GDM1 (cell line): ENCODE measurements at regions not wholly inside any gene's neighbourhood (a gene's known extent, or its start where the extent isn't known, plus 50 kb on each side); places are given as distances from the start of the nearest gene placed in this dataset.

Experiments
- DNase-seq: peaks from one replicate; lab custom pipeline; 2025; lab: John Stamatoyannopoulos, UW

GRCh38 chr4:43987331-43987944 lies 461.2 kb downstream of the KCTD8 start:
- no peak for DNase-seq

- no peak for DNase-seq
Observed at GRCh38 chr4:43990551-43990950, 458.1 kb downstream of the KCTD8 start.

- no peak for DNase-seq
Observed at GRCh38 chr4:43990963-43991362, 457.6 kb downstream of the KCTD8 start.

DNA sequence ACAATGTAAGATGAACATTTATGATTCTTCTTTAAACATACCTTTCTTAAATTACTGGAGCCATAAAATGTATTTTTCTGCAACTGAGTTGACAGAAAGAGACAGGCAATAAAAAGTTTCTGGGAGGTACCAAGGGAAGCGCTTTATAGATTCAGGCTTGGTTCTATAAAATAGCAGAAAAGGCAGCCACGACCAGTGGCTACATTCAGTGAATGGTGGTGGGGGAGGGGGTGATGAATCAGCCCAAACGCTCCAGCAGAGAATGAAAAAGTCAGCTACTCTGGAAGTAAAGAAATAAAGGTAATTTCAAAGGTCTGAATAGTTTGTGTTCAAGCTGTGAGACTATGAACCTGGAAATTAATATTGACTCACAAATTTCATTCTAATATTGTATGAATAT lies 456.1 kb downstream of the KCTD8 start:
- no peak for DNase-seq

DNA sequence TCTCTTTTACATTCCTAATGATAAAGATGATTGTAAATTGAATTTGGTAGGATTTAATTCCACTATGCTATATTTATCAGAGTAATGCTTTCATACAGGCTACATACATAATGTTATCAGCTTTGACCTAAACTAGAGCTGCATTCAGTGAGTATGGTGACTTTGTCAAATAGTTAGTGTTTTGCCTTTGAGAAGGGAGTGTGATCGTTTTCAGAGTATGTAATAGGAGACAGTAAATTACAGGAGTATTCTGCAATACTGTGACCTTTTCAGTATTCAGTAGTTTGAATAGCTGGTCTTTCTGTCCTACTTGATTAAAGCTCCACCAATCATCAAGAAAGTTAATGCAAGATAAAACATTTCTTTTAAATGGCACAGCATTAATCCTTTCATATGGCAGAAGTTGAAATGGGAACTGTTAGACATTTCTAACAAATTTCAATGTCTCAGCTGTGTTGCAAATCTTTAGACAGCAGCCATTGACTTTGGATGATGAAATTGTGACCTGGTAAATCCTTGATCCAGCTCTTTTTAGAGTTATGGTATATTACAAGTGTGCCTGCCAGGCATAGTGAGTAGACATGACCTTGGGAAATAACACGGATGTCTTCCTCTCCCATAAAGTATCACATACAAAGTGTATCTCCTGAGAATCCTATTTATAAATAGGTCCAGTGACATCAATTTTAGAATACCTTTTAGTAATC lies 455.3 kb downstream of the KCTD8 start:
- DNase-seq = no peak

DNA sequence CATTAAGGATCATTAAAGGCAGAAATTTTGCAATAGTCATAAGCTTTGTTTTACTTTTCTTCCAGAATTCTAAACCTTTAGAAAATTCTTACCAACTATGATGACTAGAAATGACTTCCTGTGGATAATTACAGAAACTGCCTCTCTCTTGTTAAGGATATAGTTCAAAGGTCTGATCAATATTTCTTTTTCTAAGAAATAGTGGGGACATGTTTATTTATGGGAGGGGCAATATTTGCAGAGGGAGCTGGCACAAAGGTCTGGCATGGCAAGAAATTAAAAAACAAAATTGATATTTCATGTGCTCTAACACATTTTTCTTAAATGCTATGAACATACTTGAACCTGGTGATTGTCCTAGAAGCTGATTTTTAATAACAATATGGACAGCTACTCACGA lies 448.9 kb downstream of the KCTD8 start:
- no peak for DNase-seq

GRCh38 chr4:44002368-44002767 lies 446.2 kb downstream of the KCTD8 start:
- no peak for DNase-seq

DNA sequence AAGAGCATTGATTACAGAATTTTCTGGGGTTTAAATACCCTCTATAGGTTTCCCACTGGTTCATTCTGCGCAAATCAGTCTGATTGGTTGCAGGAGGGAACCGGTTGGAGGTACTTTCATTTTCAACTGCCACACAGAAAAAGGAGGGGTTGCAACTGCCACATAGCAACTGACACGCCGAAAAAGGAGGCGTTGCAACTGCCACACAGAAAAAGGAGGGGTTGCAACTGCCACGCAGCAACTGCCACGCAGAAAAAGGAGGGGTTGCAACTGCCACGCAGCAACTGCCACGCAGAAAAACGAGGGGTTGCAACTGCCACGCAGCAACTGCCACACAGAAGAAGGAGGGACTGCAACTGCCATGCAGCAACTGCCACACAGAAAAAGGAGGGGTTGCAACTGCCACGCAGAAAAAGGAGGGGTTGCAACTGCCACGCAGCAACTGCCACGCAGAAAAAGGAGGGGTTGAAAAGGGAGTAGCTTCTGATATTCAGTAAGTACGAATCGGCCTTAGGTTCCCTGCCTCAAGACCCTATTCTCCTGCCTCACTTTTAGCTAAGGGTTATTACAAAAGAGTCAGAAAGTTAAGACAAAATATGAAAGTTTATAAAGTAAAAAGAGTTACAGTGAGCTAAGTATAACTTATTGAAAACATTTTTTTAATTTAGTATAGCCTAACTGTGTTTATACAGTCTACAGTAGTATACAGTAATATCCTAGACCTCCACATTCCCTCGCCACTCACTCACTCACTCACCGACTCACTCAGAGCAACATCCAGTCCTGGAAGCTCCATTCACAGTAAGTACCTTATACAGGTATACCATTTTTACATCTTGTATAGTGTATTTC lies 431.8 kb downstream of the KCTD8 start:
- no peak for DNase-seq

DNA sequence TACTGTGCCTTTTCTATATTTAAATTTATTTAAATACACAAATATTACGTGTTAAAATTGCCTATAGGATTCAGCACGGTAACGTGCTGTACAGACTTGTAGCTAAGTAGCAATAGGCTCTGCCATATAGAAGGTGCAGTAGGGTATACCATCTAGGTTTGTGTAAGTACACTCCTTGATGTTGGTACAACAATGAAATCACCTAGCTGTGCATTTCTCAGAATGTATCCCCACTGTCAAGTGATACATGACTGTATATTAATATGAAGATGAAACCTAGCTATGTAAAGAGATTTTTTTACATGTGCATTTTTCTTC lies 431.2 kb downstream of the KCTD8 start:
- no peak for DNase-seq

- DNase-seq = no peak
Observed at GRCh38 chr4:44019721-44020120, 428.9 kb downstream of the KCTD8 start.

DNA sequence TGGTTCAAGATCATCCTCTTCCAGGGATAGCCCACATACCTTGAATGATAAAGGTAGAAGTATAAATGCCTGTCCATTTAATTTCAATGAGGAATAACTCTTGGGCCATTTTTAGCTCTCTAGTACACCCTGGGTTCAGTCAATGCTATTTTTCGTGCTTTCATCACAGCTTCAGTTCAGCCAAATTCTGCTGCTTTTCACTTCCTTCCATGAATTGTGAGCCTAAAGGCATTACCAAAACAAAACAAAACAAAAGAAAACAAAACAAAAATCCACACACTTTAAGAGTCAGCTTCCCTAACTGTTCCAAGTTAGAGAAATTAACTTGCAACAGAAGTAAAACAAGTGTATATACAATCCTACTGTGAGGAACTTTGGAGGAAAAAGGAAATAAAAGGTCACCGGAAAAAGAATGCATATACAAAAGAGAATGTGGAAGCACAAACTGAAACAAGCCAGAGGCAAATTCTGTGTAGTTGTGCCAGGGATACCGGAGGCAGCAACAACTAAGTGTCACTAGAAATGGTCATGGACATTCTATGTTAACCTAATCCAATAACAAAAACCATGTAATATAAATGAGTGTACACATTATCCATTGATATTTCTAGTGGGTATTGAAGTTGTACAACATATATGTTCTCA lies 423.1 kb downstream of the KCTD8 start:
- no peak for DNase-seq

DNA sequence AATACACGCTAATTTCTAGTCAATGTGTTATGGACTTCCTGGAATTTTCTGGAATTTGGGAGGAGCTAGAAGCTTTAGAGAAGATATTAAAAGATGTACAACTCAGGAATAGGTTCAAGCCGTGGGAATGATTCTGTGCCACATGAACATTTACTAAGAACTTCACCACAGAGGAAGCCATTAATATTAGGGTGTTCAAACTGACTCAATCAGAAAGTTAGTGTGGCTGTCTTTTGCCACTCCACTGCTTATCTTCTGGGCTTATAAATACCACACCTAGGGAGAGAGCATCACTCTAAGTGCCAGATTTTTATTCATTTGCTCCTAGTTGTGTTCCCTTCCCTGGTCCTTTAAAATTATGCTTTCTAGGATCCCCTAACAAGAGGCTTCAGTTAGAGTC lies 409.8 kb downstream of the KCTD8 start:
- DNase-seq = no peak

- no peak for DNase-seq
Observed at GRCh38 chr4:44046491-44046890, 402.1 kb downstream of the KCTD8 start.

GRCh38 chr4:44056721-44057151 lies 391.9 kb downstream of the KCTD8 start:
- no peak for DNase-seq

DNA sequence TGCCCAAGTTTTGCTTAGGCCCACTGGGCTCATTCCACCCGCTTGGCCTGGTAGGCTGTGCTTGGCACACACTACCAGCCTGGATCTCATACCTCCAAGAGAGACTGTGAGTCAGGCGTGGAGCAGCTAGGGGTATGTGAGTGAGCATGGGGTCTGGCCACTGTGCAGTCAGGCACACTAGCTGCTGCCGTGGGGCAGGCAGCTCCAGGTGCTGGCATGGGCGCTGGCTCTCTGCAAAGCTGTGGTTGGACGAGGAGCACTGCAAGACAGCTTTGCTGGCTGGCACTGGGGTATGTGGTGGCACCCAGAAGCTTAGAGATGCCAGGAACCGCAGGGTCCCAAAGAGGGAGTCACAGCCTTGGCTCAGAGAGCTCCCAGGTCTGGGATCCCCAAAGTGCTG lies 377.8 kb downstream of the KCTD8 start:
- no peak for DNase-seq

DNA sequence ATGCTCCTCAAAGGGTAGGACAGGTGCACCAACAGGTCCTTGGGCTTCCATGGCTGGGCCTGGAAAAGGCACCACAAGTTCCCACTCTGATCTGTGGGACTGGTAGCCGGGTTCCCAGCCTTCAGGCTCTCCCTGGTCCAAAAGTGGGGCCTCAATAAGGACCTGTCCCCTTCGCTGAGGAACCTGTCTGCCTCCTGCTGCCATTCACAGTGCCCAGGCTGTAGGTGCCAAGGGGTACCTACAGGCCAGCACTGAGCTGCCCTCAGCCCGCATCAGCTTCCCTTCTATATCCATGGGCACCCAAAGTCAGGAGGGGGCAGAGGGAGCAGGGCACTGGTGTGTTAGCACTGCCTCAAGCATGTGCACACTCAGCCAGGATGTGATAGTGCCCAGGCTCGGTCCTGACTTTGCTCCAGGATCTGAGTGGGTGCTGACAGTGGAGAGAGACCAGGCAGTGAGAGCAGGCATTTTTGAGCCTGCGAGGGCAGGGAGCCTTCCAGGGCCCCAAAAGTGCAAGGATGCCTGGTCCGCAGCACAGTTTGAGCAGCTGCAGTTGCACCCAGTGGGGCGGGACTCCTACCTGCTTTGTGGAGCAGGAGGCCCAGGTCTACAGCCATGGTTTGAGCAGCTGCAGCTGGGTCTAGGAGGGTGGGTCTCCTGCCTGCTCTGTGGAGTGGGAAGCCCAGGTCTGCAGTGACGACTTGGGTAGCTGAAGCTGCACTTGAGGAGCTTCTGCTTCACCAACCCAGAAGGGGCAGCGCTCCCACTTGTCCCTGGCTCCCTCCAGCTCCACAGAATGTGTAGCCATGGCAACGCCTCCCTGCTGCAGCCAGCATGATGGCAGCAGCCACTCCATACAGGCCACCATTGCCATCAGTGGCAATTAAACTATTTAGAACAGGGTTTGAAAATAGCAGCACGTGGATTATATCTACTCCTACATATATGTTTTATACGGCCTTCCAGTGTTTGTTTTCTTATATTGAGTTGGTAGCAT lies 376.4 kb downstream of the KCTD8 start:
- DNase-seq = no peak

DNA sequence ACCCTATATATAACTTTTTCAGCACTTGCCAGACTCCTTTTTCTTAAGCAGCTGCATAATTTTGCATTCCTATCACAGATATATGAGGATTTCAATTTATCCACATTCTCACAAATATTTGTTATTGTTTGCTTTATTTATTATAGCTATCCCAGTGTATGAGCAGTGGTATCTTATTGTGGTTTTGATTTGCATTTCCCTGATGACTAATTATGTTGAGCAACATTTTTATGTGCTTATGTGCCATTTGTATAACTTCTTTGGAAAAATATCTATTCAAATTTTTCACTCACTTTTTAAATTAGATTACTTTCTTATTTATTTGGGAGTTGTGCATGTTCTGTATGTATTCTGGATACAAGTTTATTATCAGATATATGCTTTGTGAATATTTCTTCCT lies 361.9 kb downstream of the KCTD8 start:
- no peak for DNase-seq

DNA sequence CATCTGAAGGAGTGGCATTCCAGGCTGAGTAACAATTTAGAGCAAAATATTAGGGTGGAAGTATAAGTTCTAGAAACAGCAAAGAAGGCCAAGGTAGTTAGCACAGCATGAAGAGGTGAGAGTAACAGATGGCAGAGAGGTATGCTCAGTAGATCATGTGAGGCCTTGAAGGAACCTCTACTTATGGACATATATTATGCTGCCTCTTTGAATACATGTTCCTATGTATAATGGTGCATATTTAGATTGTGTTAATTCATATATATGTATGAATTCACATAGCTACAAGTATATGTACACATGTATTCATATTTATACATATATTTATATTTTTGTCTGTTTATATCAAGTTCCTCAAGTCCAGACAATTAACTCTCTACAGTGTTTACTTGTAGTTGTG lies 355.2 kb downstream of the KCTD8 start:
- DNase-seq = no peak

DNA sequence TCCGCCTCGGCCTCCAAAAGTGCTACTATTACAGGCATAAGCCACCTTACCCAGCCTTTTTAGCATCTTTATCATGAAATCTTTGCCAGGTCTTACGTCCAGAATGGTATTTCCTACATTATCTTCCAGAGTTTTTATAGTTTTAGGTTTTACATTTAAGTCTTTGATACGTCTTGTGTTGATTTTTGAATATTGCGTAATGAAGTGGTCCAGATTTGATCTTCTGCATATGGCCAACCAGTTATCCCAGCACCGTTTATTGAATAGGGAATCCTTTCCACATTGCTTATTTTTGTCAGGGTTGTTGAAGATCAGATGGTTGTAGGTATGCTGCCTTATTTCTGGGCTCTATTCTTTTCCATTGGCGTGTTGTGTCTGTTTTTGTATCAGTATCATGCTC lies 349.6 kb downstream of the KCTD8 start:
- DNase-seq = no peak

DNA sequence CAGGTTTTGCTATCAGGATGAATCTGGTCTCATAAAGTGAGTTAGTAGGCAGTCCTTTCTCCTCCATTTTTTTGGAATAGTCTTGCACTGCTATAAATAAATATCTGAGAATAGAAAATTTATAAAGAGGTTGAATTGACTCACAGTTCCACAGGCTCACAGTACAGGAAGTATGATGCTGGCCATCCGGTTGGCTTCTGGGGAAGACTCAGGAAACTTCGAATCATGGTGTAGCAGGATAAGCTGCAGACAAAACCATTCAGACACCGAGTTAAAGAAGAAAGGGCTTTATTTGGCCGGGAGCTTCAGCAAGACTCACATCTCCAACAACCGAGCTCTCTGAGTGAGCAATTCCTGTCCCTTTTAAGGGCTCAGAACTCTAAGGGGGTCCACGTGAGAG lies 348.2 kb downstream of the KCTD8 start:
- no peak for DNase-seq

- no peak for DNase-seq
Observed at GRCh38 chr4:44118971-44119680, 329.5 kb downstream of the KCTD8 start.
